ENCODE measurements at regions not wholly inside any gene's neighbourhood (a gene's known extent, or its start where the extent isn't known, plus 50 kb on each side); places are given as distances from the start of the nearest gene placed in this dataset.

DNA sequence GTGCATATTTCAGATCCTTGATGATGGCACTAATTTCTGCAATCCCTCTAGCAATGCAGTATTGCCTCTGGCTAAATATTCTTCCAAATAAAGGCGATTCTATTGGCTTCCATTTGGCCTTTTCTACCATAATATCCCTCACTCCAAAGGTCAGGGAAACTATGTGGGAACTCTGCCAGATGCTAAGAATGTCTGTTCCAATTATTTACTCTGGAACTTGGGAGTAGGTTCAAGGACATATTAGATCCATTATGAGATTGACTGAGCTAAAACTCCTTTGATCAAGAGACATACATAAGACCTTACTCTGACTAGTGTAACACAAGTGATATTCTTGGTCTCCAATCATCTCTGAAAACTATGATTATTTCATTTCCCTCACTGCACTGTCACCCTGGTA lies 674.5 kb upstream of the NECTIN3 start:
- intact Hi-C loops (cut with micrococcal nuclease), result no loop called here
- peaks cover 0 to 22% (median 11%) of the 10 kb centered on the region in 8 donors for H3K9me3 Mint-ChIP-seq
- H3K4me1 Mint-ChIP-seq, result no peaks in the 10 kb centered on the region
- POLR2A ChIA-PET (ENCODE audit: partially characterized antibody), result no interaction called here
- CTCF ChIA-PET (ENCODE audit: partially characterized antibody), result no interaction called here
- DNase-seq, result no peak
- no peaks in the 10 kb centered on the region for H3K4me1 ChIP-seq (ENCODE audit: insufficient read depth, low read length)
- no peak overlapping the region for H3K27ac ChIP-seq (ENCODE audit: low read depth, low read length)
- H3K27me3 Mint-ChIP-seq, result no peaks in the 10 kb centered on the region
- H3K36me3 ChIP-seq (ENCODE audit: insufficient read depth, low read length), result no peaks in the 10 kb centered on the region
- no peak overlapping the region for H3K4me3 ChIP-seq (ENCODE audit: low read length in 2 of 2)
- H3K4me3 Mint-ChIP-seq, result no peak overlapping the region
- no peaks in the 10 kb centered on the region for H3K27me3 ChIP-seq (ENCODE audit: insufficient read depth, low read length)
- H3K36me3 Mint-ChIP-seq, result no peaks in the 10 kb centered on the region
- no peaks in the 10 kb centered on the region for H3K9me3 ChIP-seq (ENCODE audit: control insufficient read depth in 1 of 2, low read length in 2 of 2)
- H3K27ac Mint-ChIP-seq, result no peak overlapping the region

DNA sequence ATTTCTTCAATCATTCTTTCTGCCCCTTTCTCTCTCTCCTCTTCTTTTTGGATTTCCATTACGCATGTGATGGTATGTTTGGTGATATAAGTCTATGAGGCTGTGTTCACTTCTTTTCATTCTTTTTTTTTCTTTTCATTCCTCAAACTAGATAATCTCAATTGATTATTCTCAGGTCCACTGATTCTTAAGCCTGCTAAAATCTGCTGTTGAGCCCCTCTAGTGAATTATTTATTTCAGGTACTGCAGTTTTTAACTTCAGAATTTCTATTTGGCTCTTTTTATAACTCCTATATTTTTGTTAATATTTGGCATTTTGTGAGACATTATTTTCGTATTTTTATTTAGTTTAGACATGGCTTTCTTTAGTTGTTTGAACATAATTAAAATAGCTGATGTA lies 671.3 kb upstream of the NECTIN3 start:
- no peaks in the 10 kb centered on the region for H3K9me3 ChIP-seq (ENCODE audit: control insufficient read depth in 1 of 2, low read length in 2 of 2)
- H3K4me1 ChIP-seq (ENCODE audit: insufficient read depth, low read length), result no peaks in the 10 kb centered on the region
- H3K36me3 ChIP-seq (ENCODE audit: insufficient read depth, low read length), result no peaks in the 10 kb centered on the region
- ChIA-PET POLR2A (ENCODE audit: partially characterized antibody) (no interaction called here), CTCF (ENCODE audit: partially characterized antibody) (no interaction called here)
- no peak overlapping the region for H3K27ac ChIP-seq (ENCODE audit: low read depth, low read length)
- no peak overlapping the region for H3K27ac Mint-ChIP-seq
- H3K4me1 Mint-ChIP-seq, result no peaks in the 10 kb centered on the region
- H3K36me3 Mint-ChIP-seq, result no peaks in the 10 kb centered on the region
- no peak for DNase-seq
- intact Hi-C loops (cut with micrococcal nuclease), result no loop called here
- no peaks in the 10 kb centered on the region for H3K27me3 Mint-ChIP-seq
- peaks cover 0 to 22% (median 11%) of the 10 kb centered on the region in 8 donors for H3K9me3 Mint-ChIP-seq
- no peaks in the 10 kb centered on the region for H3K27me3 ChIP-seq (ENCODE audit: insufficient read depth, low read length)
- no peak overlapping the region for H3K4me3 Mint-ChIP-seq
- no peak overlapping the region for H3K4me3 ChIP-seq (ENCODE audit: low read length in 2 of 2)

DNA sequence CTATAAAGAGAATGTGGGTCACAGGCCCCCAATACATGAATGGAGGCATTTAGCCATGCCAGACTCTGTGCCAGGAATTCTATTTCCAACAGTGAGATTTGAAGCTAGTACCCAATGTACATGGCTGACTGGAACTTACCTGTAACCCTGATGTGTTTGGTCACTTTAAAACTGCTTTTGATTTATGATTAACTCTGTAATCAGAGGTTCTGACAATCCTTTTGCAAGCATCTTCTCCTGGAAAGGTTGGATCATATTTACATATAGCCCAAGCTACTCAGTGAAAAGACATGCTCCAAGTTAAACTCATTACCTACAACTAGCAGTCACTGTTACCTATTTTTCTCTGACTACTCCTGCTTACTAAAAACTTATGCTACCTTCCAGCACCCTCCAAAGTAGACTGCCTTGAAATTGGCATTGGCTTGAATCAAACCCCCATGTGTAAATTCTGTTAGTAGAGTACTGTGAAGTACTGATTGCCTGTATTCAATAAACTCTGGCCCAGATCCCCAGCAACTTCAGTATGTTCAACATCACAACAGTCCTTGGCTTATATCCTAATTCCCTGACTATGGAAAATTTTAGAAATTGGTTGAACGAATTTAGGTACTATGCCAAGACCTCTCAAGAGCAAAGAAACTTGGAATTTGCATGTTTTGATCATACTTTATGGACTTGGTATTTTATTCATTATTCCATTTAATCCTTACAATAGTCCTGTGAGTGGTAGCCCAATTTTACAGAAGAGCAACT lies 665.6 kb upstream of the NECTIN3 start:
- no peaks in the 10 kb centered on the region for H3K9me3 ChIP-seq (ENCODE audit: control insufficient read depth in 1 of 2, low read length in 2 of 2)
- H3K27me3 ChIP-seq (ENCODE audit: insufficient read depth, low read length), result no peaks in the 10 kb centered on the region
- no peaks in the 10 kb centered on the region for H3K36me3 ChIP-seq (ENCODE audit: insufficient read depth, low read length)
- intact Hi-C loops (cut with micrococcal nuclease), result no loop called here
- Mint-ChIP-seq H3K36me3 (no peaks in the 10 kb centered on the region), H3K9me3 (peaks cover 0 to 9% (median 6%) of the 10 kb centered on the region in 8 donors), H3K27me3 (no peaks in the 10 kb centered on the region), H3K4me3 (no peak overlapping the region), H3K27ac (no peak overlapping the region), H3K4me1 (no peaks in the 10 kb centered on the region)
- no peak overlapping the region for H3K4me3 ChIP-seq (ENCODE audit: low read length in 2 of 2)
- ChIA-PET POLR2A (ENCODE audit: partially characterized antibody) (no interaction called here), CTCF (ENCODE audit: partially characterized antibody) (no interaction called here)
- H3K4me1 ChIP-seq (ENCODE audit: insufficient read depth, low read length), result no peaks in the 10 kb centered on the region
- DNase-seq, result no peak
- no peak overlapping the region for H3K27ac ChIP-seq (ENCODE audit: low read depth, low read length)

DNA sequence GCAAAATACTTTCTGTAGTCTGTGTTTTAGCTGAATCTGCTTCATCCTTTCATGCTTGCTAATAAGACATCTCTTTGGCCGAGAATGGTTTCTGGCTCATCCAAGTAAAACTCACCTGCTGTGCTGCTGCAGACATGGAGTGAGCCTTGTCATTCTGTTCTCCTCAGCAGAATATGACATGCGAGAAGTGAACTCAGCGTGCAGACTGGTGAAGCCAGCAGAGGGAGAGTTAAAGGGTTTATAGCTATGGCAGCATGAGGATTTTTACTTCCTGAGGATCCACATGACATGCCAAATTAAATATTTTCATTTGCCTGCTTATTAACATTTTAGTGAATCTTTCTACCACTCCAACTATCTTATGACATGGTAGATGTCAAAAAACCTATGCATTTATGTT lies 658.4 kb upstream of the NECTIN3 start:
- Histone ChIP-seq H3K27ac (ENCODE audit: low read depth, low read length) (no peak overlapping the region), H3K9me3 (ENCODE audit: control insufficient read depth in 1 of 2, low read length in 2 of 2) (no peaks in the 10 kb centered on the region), H3K36me3 (ENCODE audit: insufficient read depth, low read length) (no peaks in the 10 kb centered on the region), H3K4me1 (ENCODE audit: insufficient read depth, low read length) (no peaks in the 10 kb centered on the region), H3K27me3 (ENCODE audit: insufficient read depth, low read length) (no peaks in the 10 kb centered on the region), H3K4me3 (ENCODE audit: low read length in 2 of 2) (no peak overlapping the region)
- Mint-ChIP-seq H3K36me3 (no peaks in the 10 kb centered on the region), H3K27me3 (peaks cover 0 to 6% of the 10 kb centered on the region in 2 donors), H3K4me3 (no peak overlapping the region), H3K4me1 (no peaks in the 10 kb centered on the region), H3K9me3 (no peaks in the 10 kb centered on the region), H3K27ac (no peak overlapping the region)
- POLR2A ChIA-PET (ENCODE audit: partially characterized antibody), result no interaction called here
- no peak for DNase-seq
- CTCF ChIA-PET (ENCODE audit: partially characterized antibody), result no interaction called here
- intact Hi-C loops (cut with micrococcal nuclease), result no loop called here

DNA sequence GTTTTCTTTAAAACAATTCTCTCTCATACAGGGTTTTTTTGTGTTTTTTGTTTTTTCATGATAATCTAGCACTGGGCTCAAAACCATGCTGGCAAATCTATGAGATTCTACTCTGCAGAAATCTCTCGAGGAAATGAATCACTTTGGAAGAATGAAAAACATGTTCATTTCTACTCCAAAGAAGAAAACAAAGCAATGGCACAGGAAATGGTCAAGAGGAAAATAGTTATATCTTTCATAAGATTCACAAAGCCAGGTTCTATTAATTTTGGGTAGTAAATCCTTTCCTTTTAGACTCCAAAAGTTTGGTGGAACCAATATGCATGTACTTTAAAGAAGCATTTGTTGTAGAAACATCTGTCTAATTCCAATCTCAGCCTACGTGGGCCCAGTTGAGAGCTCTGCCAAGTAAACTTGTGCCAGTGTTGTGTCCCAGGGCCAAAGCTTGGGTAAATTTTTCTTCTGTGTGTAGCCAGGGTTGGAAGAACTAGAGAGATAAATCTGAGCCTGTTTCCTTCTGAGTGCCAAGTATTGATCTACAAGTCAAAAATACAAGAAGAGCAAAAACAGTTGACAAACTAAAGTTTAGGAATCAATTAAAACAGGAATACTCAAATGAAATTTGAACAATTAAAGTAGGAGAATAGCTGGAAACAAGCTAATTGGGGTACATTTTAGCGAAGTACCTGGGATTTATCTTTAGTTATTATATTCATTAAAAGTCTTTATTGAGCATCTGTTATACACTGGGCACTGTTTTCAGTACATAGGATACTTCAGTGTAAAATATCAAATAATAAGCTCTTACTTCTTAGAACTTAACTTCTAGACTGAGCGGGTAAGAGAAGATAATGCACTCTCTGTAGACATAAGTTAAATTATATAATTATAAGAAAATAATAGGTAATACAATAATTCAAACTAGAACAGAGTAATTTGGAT lies 657.5 kb upstream of the NECTIN3 start:
- Histone ChIP-seq H3K36me3 (ENCODE audit: insufficient read depth, low read length) (no peaks in the 10 kb centered on the region), H3K4me1 (ENCODE audit: insufficient read depth, low read length) (no peaks in the 10 kb centered on the region), H3K27ac (ENCODE audit: low read depth, low read length) (no peak overlapping the region), H3K9me3 (ENCODE audit: control insufficient read depth in 1 of 2, low read length in 2 of 2) (no peaks in the 10 kb centered on the region), H3K4me3 (ENCODE audit: low read length in 2 of 2) (no peak overlapping the region), H3K27me3 (ENCODE audit: insufficient read depth, low read length) (no peaks in the 10 kb centered on the region)
- intact Hi-C loops (cut with micrococcal nuclease), result no loop called here
- no peak overlapping the region for H3K4me3 Mint-ChIP-seq
- POLR2A ChIA-PET (ENCODE audit: partially characterized antibody), result no interaction called here
- H3K4me1 Mint-ChIP-seq, result no peaks in the 10 kb centered on the region
- DNase-seq, result no peak
- no peak overlapping the region for H3K27ac Mint-ChIP-seq
- H3K9me3 Mint-ChIP-seq, result no peaks in the 10 kb centered on the region
- no peaks in the 10 kb centered on the region for H3K36me3 Mint-ChIP-seq
- CTCF ChIA-PET (ENCODE audit: partially characterized antibody), result no interaction called here
- H3K27me3 Mint-ChIP-seq, result peaks cover 0 to 6% of the 10 kb centered on the region in 2 donors

DNA sequence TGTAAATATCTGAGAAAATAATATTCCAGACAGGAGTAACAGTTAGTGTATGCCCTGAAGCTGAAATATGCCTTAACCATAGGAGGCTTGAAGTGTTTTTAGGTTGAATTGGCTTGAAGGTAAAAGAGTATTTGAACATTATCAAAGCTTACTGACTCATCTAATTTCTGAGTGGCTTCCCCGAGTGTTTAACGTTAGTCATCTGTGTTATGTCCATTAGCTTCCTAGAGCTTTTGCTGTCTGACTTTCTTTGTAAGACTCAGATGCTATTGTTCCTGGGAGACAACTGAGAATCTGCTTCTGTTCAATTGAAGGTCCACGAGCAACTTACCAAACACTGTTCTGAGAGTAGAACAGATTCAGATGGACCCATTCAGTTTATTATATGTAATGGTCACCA lies 656.8 kb upstream of the NECTIN3 start:
- Histone ChIP-seq H3K36me3 (ENCODE audit: insufficient read depth, low read length) (no peaks in the 10 kb centered on the region), H3K27ac (ENCODE audit: low read depth, low read length) (no peak overlapping the region), H3K4me3 (ENCODE audit: low read length in 2 of 2) (no peak overlapping the region), H3K9me3 (ENCODE audit: control insufficient read depth in 1 of 2, low read length in 2 of 2) (no peaks in the 10 kb centered on the region), H3K4me1 (ENCODE audit: insufficient read depth, low read length) (no peaks in the 10 kb centered on the region), H3K27me3 (ENCODE audit: insufficient read depth, low read length) (no peaks in the 10 kb centered on the region)
- Mint-ChIP-seq H3K27me3 (peaks cover 0 to 6% of the 10 kb centered on the region in 2 donors), H3K4me1 (no peaks in the 10 kb centered on the region), H3K27ac (no peak overlapping the region), H3K4me3 (no peak overlapping the region), H3K36me3 (no peaks in the 10 kb centered on the region), H3K9me3 (no peaks in the 10 kb centered on the region)
- POLR2A ChIA-PET (ENCODE audit: partially characterized antibody), result no interaction called here
- no peak for DNase-seq
- CTCF ChIA-PET (ENCODE audit: partially characterized antibody), result no interaction called here
- intact Hi-C loops (cut with micrococcal nuclease), result no loop called here

DNA sequence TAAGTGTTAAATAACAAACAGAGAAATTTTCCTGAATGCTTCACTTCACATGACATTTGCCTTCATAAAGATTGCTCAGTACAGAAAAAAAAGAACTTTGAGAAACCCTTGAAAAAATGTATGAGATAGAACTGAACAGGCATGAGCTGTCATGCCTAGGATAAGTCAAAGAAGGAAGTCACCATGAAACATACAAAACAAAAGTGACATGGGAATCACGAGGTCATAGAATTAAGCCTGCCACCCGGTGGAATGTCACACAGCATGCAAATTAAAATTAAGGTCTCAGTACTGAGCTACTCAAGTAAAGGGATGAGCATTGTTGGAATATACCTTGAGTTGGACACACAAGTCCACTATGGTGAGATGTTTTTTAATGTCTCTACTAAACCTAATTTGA lies 652.5 kb upstream of the NECTIN3 start:
- Mint-ChIP-seq H3K27me3 (no peaks in the 10 kb centered on the region), H3K4me3 (no peak overlapping the region), H3K4me1 (peaks cover 0 to 4% (median under 1%) of the 10 kb centered on the region in 4 donors), H3K36me3 (no peaks in the 10 kb centered on the region), H3K27ac (no peak overlapping the region), H3K9me3 (no peaks in the 10 kb centered on the region)
- ChIA-PET POLR2A (ENCODE audit: partially characterized antibody) (no interaction called here), CTCF (ENCODE audit: partially characterized antibody) (no interaction called here)
- Histone ChIP-seq H3K36me3 (ENCODE audit: insufficient read depth, low read length) (no peaks in the 10 kb centered on the region), H3K4me3 (ENCODE audit: low read length in 2 of 2) (no peak overlapping the region), H3K4me1 (ENCODE audit: insufficient read depth, low read length) (no peaks in the 10 kb centered on the region), H3K27me3 (ENCODE audit: insufficient read depth, low read length) (no peaks in the 10 kb centered on the region), H3K27ac (ENCODE audit: low read depth, low read length) (no peak overlapping the region), H3K9me3 (ENCODE audit: control insufficient read depth in 1 of 2, low read length in 2 of 2) (no peaks in the 10 kb centered on the region)
- intact Hi-C loops (cut with micrococcal nuclease), result no loop called here
- no peak for DNase-seq

Data from CD4-positive, alpha-beta memory T cell (primary cell).